Endothelial cell (in vitro differentiated cells): ENCODE measurements at regions not wholly inside any gene's neighbourhood (a gene's known extent, or its start where the extent isn't known, plus 50 kb on each side); places are given as distances from the start of the nearest gene placed in this dataset.

Source experiments
- DNase-seq: peaks from one replicate; pipeline ENCODE4 v3.0.0; 2021; ENCODE audit warnings: low spot score
- H3K27ac Mint-ChIP-seq: one replicate; pipeline ENCODE4 v1.8.0; 2021; ENCODE audit warnings: mixed read lengths, inconsistent platforms; ENCODE audit not compliant: unreplicated experiment
- H3K27me3 Mint-ChIP-seq: one replicate; pipeline ENCODE4 v1.8.0; 2021; ENCODE audit warnings: mild to moderate bottlenecking, moderate library complexity, mixed read lengths, inconsistent platforms; ENCODE audit not compliant: unreplicated experiment
- H3K36me3 Mint-ChIP-seq: one replicate; pipeline ENCODE4 v1.8.0; 2021; ENCODE audit warnings: mild to moderate bottlenecking, low read depth, mixed read lengths, inconsistent platforms; ENCODE audit not compliant: unreplicated experiment
- H3K4me1 Mint-ChIP-seq: one replicate; pipeline ENCODE4 v1.8.0; 2021; ENCODE audit warnings: mild to moderate bottlenecking, mixed read lengths, inconsistent platforms; ENCODE audit not compliant: unreplicated experiment
- H3K4me3 Mint-ChIP-seq: one replicate; pipeline ENCODE4 v1.8.0; 2021; ENCODE audit warnings: mild to moderate bottlenecking, mixed read lengths, inconsistent platforms; ENCODE audit not compliant: unreplicated experiment
- H3K9me3 Mint-ChIP-seq: one replicate; pipeline ENCODE4 v1.8.0; 2021; ENCODE audit warnings: mixed read lengths, inconsistent platforms; ENCODE audit not compliant: unreplicated experiment
- CTCF ChIP-seq: fragments of 200-600 bp; sonication (generic); IDR thresholded peaks from one replicate; pipeline ENCODE4 v1.5.0; 2021; ENCODE audit warnings: antibody characterized with exemption; ENCODE audit not compliant: unreplicated experiment

GRCh38 chr6:14540810-14541540, 423.4 kb downstream of the CD83 start:
- Mint-ChIP-seq H3K36me3 (no peaks in the 10 kb centered on the region), H3K27ac (no peak overlapping the region), H3K4me3 (no peak overlapping the region), H3K4me1 (no peaks in the 10 kb centered on the region), H3K9me3 (no peaks in the 10 kb centered on the region), H3K27me3 (no peaks in the 10 kb centered on the region)
- no peak for DNase-seq
- no peak for TF ChIP-seq CTCF

- no peaks in the 10 kb centered on the region for H3K27me3 Mint-ChIP-seq
Observed at GRCh38 chr6:14542670-14543366, 425.2 kb downstream of the CD83 start.

GRCh38 chr6:14543971-14544585, 426.5 kb downstream of the CD83 start:
- Mint-ChIP-seq H3K36me3 (no peaks in the 10 kb centered on the region), H3K27me3 (no peaks in the 10 kb centered on the region)
- TF ChIP-seq CTCF: no peak

More at GRCh38 chr6:14542670-14543366, 425.2 kb downstream of the CD83 start:
- no peak for TF ChIP-seq CTCF
- Mint-ChIP-seq H3K9me3 (no peaks in the 10 kb centered on the region), H3K36me3 (no peaks in the 10 kb centered on the region), H3K27ac (no peak overlapping the region), H3K4me3 (no peak overlapping the region), H3K4me1 (no peaks in the 10 kb centered on the region)
- no peak for DNase-seq

GRCh38 chr6:14544666-14545065, 427.1 kb downstream of the CD83 start:
- no peak overlapping the region for H3K4me3 Mint-ChIP-seq
- no peak for TF ChIP-seq CTCF
- H3K27ac Mint-ChIP-seq: no peak overlapping the region
- no peaks in the 10 kb centered on the region for H3K36me3 Mint-ChIP-seq
- no peaks in the 10 kb centered on the region for H3K9me3 Mint-ChIP-seq
- no peaks in the 10 kb centered on the region for H3K4me1 Mint-ChIP-seq
- no peaks in the 10 kb centered on the region for H3K27me3 Mint-ChIP-seq
- no peak for DNase-seq

More at GRCh38 chr6:14543971-14544585, 426.5 kb downstream of the CD83 start:
- no peak overlapping the region for H3K27ac Mint-ChIP-seq
- no peaks in the 10 kb centered on the region for H3K9me3 Mint-ChIP-seq
- no peak for DNase-seq
- H3K4me3 Mint-ChIP-seq: no peak overlapping the region
- no peaks in the 10 kb centered on the region for H3K4me1 Mint-ChIP-seq

- H3K4me1 Mint-ChIP-seq: no peaks in the 10 kb centered on the region
- no peak for TF ChIP-seq CTCF
- H3K36me3 Mint-ChIP-seq: no peaks in the 10 kb centered on the region
- H3K27me3 Mint-ChIP-seq: no peaks in the 10 kb centered on the region
- no peaks in the 10 kb centered on the region for H3K9me3 Mint-ChIP-seq
- no peak for DNase-seq
- H3K4me3 Mint-ChIP-seq: no peak overlapping the region
- no peak overlapping the region for H3K27ac Mint-ChIP-seq
Observed at GRCh38 chr6:14545496-14545895, 427.9 kb downstream of the CD83 start.
